Transverse colon (tissue), 4 donors: ENCODE measurements at regions not wholly inside any gene's neighbourhood (a gene's known extent, or its start where the extent isn't known, plus 50 kb on each side); places are given as distances from the start of the nearest gene placed in this dataset.

Experiments used
- DNase-seq: peaks from one replicate; pipeline ENCODE4 v3.0.0-alpha.2; 2019
- H3K27ac ChIP-seq, 4 donors: fragments of 200-600 bp; sonication (generic); 2 replicates each; pipeline ENCODE4 v1.5.1; 2016 to 2018; ENCODE audit warnings: inconsistent platforms in 4 of 4
- H3K27me3 ChIP-seq: fragments of 200-600 bp; sonication (generic); 2 replicates; pipeline ENCODE4 v1.5.1; 2017; ENCODE audit warnings: inconsistent platforms
- H3K36me3 ChIP-seq, 4 donors: fragments of 200-600 bp; sonication (generic); 2 replicates each; pipeline ENCODE4 v1.5.1; 2017 to 2019; ENCODE audit warnings: inconsistent platforms in 4 of 4
- H3K4me1 ChIP-seq, 4 donors: fragments of 200-600 bp; sonication (generic); 2 replicates each; pipeline ENCODE4 v1.5.1; 2017 to 2020; ENCODE audit warnings: inconsistent platforms in 4 of 4
- H3K4me3 ChIP-seq, 4 donors: fragments of 200-600 bp; sonication (generic); 1 replicate in 1 of 4; 2 replicates in 3 of 4; pipeline versions ENCODE4 v1.5.1 to v1.6.1; 2017 to 2019; ENCODE audit warnings: inconsistent platforms in 4 of 4
- H3K9me3 ChIP-seq, 2 donors: fragments of 200-600 bp; sonication (generic); 2 replicates each; pipeline ENCODE4 v1.5.1; 2017 to 2019; ENCODE audit warnings: inconsistent platforms in 2 of 2
- CTCF ChIP-seq, 5 experiments: fragments of 200-600 bp in 3 of 5; fragments of 450-650 bp in 2 of 5; sonication (generic) in 3 of 5; IDR thresholded peaks; 1 replicate in 2 of 5; 2 replicates in 3 of 5; pipeline ENCODE4 v1.5.1; 2016 to 2017; ENCODE audit warnings: antibody characterized with exemption in 5 of 5, inconsistent platforms in 3 of 5, mild to moderate bottlenecking in 2 of 5, moderate library complexity in 1 of 5
- EP300 ChIP-seq: sonication (generic); formaldehyde crosslinking; IDR thresholded peaks from one replicate; pipeline ENCODE4 v1.6.1; 2017; ENCODE audit warnings: antibody characterized with exemption, low read depth
- POLR2A ChIP-seq: fragments of 450-650 bp; IDR thresholded peaks from one replicate; pipeline ENCODE4 v1.6.1; 2016; ENCODE audit warnings: antibody characterized with exemption, mild to moderate bottlenecking, moderate library complexity
- POLR2AphosphoS5 ChIP-seq, 3 donors: sonication (generic); formaldehyde crosslinking; IDR thresholded peaks; one replicate each; pipeline ENCODE4 v1.6.1; 2016; ENCODE audit warnings: antibody characterized with exemption in 3 of 3
- WGBS, 2 donors: methylation state at CpG; one replicate each; pipeline ENCODE4 v1.1.5; 2018; ENCODE audit warnings: low coverage in 1 of 2; 5-methylcytosine and 5-hydroxymethylcytosine counted together
- in situ Hi-C, 4 donors: fragments of 200-750 bp; cut with MboI; loops; one replicate each; pipeline versions ENCODE4 v1.15.0 to v1.15.1; 2017; ENCODE audit warnings: low sequenced_read_pairs in 3 of 4, low pct_ligation_motif_present in 1 of 4, low pct_unique_long_range_greater_than_20kb in 1 of 4
- intact Hi-C: fragments of 100-400 bp; cut with DNase I; formaldehyde crosslinking; loops from one replicate; pipeline ENCODE4 v1.15.1; 2023; ENCODE audit warnings: low total_unique reads

GRCh38 chr10:91024541-91024940 is 103.7 kb upstream of the ANKRD1 start:
- H3K36me3 ChIP-seq, result no peaks in the 10 kb centered on the region
- DNase-seq, result no peak
- H3K4me3 ChIP-seq, result no peak overlapping the region
- no peaks in the 10 kb centered on the region for H3K4me1 ChIP-seq
- TF ChIP-seq POLR2AphosphoS5 (IDR thresholded peaks at IDR 0.05) (no peak), POLR2A (no peak), CTCF (IDR thresholded peaks at IDR 0.05) (no peak), EP300 (no peak)
- in situ Hi-C loops (no loop called here), intact Hi-C loops (no loop called here)
- no peaks in the 10 kb centered on the region for H3K27me3 ChIP-seq
- H3K9me3 ChIP-seq, result no peaks in the 10 kb centered on the region
- 72 to 80% methylated on average over 1 to 3 of the region's 3 CpGs for WGBS, 2 donors
- H3K27ac ChIP-seq, result no peak overlapping the region

GRCh38 chr10:91032611-91033206 is 111.8 kb upstream of the ANKRD1 start:
- Histone ChIP-seq H3K4me3 (no peak overlapping the region), H3K27ac (no peak overlapping the region), H3K36me3 (no peaks in the 10 kb centered on the region), H3K4me1 (peaks cover 0 to 5% (median 0%) of the 10 kb centered on the region in 4 donors), H3K27me3 (no peaks in the 10 kb centered on the region), H3K9me3 (no peaks in the 10 kb centered on the region)
- WGBS, 2 donors, result 60% methylated on average over 3 to 5 of the region's 5 CpGs
- intact Hi-C loops (no loop called here), in situ Hi-C loops (no loop called here)
- TF ChIP-seq POLR2A, result no peak
- no peak for TF ChIP-seq POLR2AphosphoS5 (IDR thresholded peaks at IDR 0.05)
- no peak for TF ChIP-seq CTCF (IDR thresholded peaks at IDR 0.05)
- TF ChIP-seq EP300, result no peak
- peak; percentile 14 for DNase-seq

- Histone ChIP-seq H3K9me3 (no peaks in the 10 kb centered on the region), H3K4me1 (peaks cover 0 to 5% (median 0%) of the 10 kb centered on the region in 4 donors), H3K27me3 (no peaks in the 10 kb centered on the region), H3K36me3 (no peaks in the 10 kb centered on the region), H3K27ac (no peak overlapping the region), H3K4me3 (no peak overlapping the region)
- no peak for DNase-seq
- in situ Hi-C loops (no loop called here), intact Hi-C loops (no loop called here)
- TF ChIP-seq POLR2A (no peak), CTCF (IDR thresholded peaks at IDR 0.05) (no peak), EP300 (no peak), POLR2AphosphoS5 (IDR thresholded peaks at IDR 0.05) (no peak)
- 80 to 86% methylated on average over 6 of the region's 6 CpGs for WGBS, 2 donors
These were observed 112.5 kb upstream of the ANKRD1 start for GRCh38 chr10:91033324-91033950.

GRCh38 chr10:91034042-91034441 is 113.2 kb upstream of the ANKRD1 start:
- no peak for TF ChIP-seq EP300
- TF ChIP-seq CTCF (IDR thresholded peaks at IDR 0.05), result no peak
- no peak for TF ChIP-seq POLR2AphosphoS5 (IDR thresholded peaks at IDR 0.05)
- no peak for TF ChIP-seq POLR2A
- Histone ChIP-seq H3K4me1 (peaks cover 0 to 5% (median 0%) of the 10 kb centered on the region in 4 donors), H3K36me3 (no peaks in the 10 kb centered on the region), H3K4me3 (no peak overlapping the region), H3K27me3 (no peaks in the 10 kb centered on the region), H3K27ac (no peak overlapping the region), H3K9me3 (no peaks in the 10 kb centered on the region)
- intact Hi-C loops (no loop called here), in situ Hi-C loops (no loop called here)
- no peak for DNase-seq
- 63 to 69% methylated on average over 3 of the region's 3 CpGs for WGBS, 2 donors
